CD8-positive, alpha-beta memory T cell (primary cell): ENCODE measurements at regions not wholly inside any gene's neighbourhood (a gene's known extent, or its start where the extent isn't known, plus 50 kb on each side); places are given as distances from the start of the nearest gene placed in this dataset.

ENCODE experiments used
- CTCF ChIA-PET: fragments of 350-600 bp; sonication (Branson Sonifier 250); formaldehyde crosslinking; loops from one replicate; lab custom pipeline; 2021; ENCODE audit warnings: antibody characterized with exemption; lab: Charles Lee
- POLR2A ChIA-PET: fragments of 350-600 bp; sonication (Branson Sonifier 250); formaldehyde crosslinking; loops from one replicate; lab custom pipeline; 2021; ENCODE audit warnings: antibody characterized with exemption; lab: Charles Lee
- DNase-seq, 5 donors: peaks; one replicate each; pipeline versions ENCODE4 v3.0.0 to v3.0.0-alpha.2; 2020 to 2022; ENCODE audit warnings: mixed read lengths in 1 of 5
- H3K27ac ChIP-seq: one replicate; pipeline ENCODE4 v1.7.0; 2013; ENCODE audit warnings: low read depth, mild to moderate bottlenecking, low read length, moderate library complexity
- H3K27me3 ChIP-seq: 2 replicates; pipeline ENCODE4 v1.7.0; 2013; ENCODE audit warnings: low read length, mild to moderate bottlenecking; ENCODE audit not compliant: insufficient read depth, poor library complexity, severe bottlenecking
- H3K36me3 ChIP-seq: 2 replicates; pipeline ENCODE4 v1.7.0; 2013; ENCODE audit warnings: mild to moderate bottlenecking, low read length, moderate library complexity; ENCODE audit not compliant: insufficient read depth
- H3K4me1 ChIP-seq: 2 replicates; pipeline ENCODE4 v1.7.0; 2013; ENCODE audit warnings: mild to moderate bottlenecking, low read length, moderate library complexity; ENCODE audit not compliant: insufficient read depth
- H3K4me3 ChIP-seq: 2 replicates; pipeline ENCODE4 v1.7.0; 2013; ENCODE audit warnings: mild to moderate bottlenecking, low read length
- H3K9me3 ChIP-seq: 2 replicates; pipeline ENCODE4 v1.7.0; 2013; ENCODE audit warnings: mild to moderate bottlenecking, low read length
- H3K27ac Mint-ChIP-seq, 8 donors: one replicate each; pipeline ENCODE4 v1.8.0; 2020 to 2021; ENCODE audit warnings: mixed read lengths in 8 of 8, mild to moderate bottlenecking in 6 of 8, inconsistent platforms in 3 of 8, moderate library complexity in 3 of 8
- H3K27me3 Mint-ChIP-seq, 2 donors: one replicate each; pipeline ENCODE4 v1.8.0; 2020 to 2021; ENCODE audit warnings: mixed read lengths in 2 of 2, mild to moderate bottlenecking in 1 of 2, moderate library complexity in 1 of 2
- H3K36me3 Mint-ChIP-seq, 3 donors: one replicate each; pipeline ENCODE4 v1.8.0; 2020 to 2021; ENCODE audit warnings: mixed read lengths in 3 of 3, inconsistent platforms in 1 of 3, mild to moderate bottlenecking in 1 of 3
- H3K4me1 Mint-ChIP-seq, 3 donors: one replicate each; pipeline ENCODE4 v1.8.0; 2020 to 2021; ENCODE audit warnings: mixed read lengths in 3 of 3, inconsistent platforms in 1 of 3, mild to moderate bottlenecking in 1 of 3
- H3K4me3 Mint-ChIP-seq, 7 donors: one replicate each; pipeline ENCODE4 v1.8.0; 2020 to 2021; ENCODE audit warnings: mixed read lengths in 7 of 7, mild to moderate bottlenecking in 6 of 7, moderate library complexity in 4 of 7, inconsistent platforms in 2 of 7
- H3K9me3 Mint-ChIP-seq, 5 donors: one replicate each; pipeline ENCODE4 v1.8.0; 2020 to 2022; ENCODE audit warnings: mixed read lengths in 5 of 5, mild to moderate bottlenecking in 3 of 5, moderate library complexity in 2 of 5, inconsistent platforms in 1 of 5

- Histone ChIP-seq H3K27me3 (no peaks in the 10 kb centered on the region), H3K9me3 (no peaks in the 10 kb centered on the region), H3K36me3 (no peaks in the 10 kb centered on the region), H3K27ac (no peak overlapping the region), H3K4me3 (no peak overlapping the region), H3K4me1 (no peaks in the 10 kb centered on the region)
- H3K4me1 Mint-ChIP-seq, result no peaks in the 10 kb centered on the region
- H3K4me3 Mint-ChIP-seq, result no peak overlapping the region
- CTCF ChIA-PET, result no interaction called here
- H3K36me3 Mint-ChIP-seq, result no peaks in the 10 kb centered on the region
- no peak for DNase-seq
- H3K9me3 Mint-ChIP-seq, result peaks cover 10 to 17% (median 13%) of the 10 kb centered on the region in 5 donors
- H3K27ac Mint-ChIP-seq, result no peak overlapping the region
- no peaks in the 10 kb centered on the region for H3K27me3 Mint-ChIP-seq
- POLR2A ChIA-PET, result no interaction called here
These were observed 821.9 kb downstream of the TDRD15 start for GRCh38 chr2:21945658-21946057.

- no peaks in the 10 kb centered on the region for H3K4me1 ChIP-seq
- no peaks in the 10 kb centered on the region for H3K4me1 Mint-ChIP-seq
- no peak overlapping the region for H3K4me3 ChIP-seq
- H3K36me3 ChIP-seq, result no peaks in the 10 kb centered on the region
- H3K27me3 Mint-ChIP-seq, result no peaks in the 10 kb centered on the region
- peaks cover 8 to 18% (median 16%) of the 10 kb centered on the region in 5 donors for H3K9me3 Mint-ChIP-seq
- no peaks in the 10 kb centered on the region for H3K36me3 Mint-ChIP-seq
- ChIA-PET POLR2A (no interaction called here), CTCF (no interaction called here)
- H3K4me3 Mint-ChIP-seq, result no peak overlapping the region
- no peak for DNase-seq
- no peaks in the 10 kb centered on the region for H3K9me3 ChIP-seq
- H3K27ac Mint-ChIP-seq, result no peak overlapping the region
- H3K27ac ChIP-seq, result no peak overlapping the region
- no peaks in the 10 kb centered on the region for H3K27me3 ChIP-seq
These were observed 823.3 kb downstream of the TDRD15 start for GRCh38 chr2:21947046-21947445.

DNA sequence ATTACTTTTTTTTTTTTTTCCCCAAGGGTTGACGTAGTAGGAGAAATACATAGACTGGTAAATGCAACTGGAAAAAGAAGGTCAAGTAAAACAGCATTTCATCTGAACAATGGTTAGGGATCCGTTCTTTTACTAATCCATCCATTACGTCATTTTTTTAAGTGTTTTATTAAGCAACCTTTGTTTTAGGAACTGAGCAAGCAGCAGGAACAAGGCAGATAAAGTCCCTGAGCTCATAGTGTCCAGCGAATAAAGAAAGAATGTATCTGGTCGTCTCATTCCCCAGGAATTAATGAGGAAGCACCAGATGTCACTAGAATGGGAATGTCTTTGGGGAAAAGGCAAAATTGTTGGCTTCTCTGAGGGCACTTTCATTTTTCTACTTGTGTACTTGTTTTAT lies 842.4 kb downstream of the TDRD15 start:
- DNase-seq, result no peak
- CTCF ChIA-PET, result no interaction called here
- Mint-ChIP-seq H3K27ac (no peak overlapping the region), H3K27me3 (no peaks in the 10 kb centered on the region), H3K9me3 (peaks cover 0 to 13% (median 6%) of the 10 kb centered on the region in 5 donors), H3K36me3 (no peaks in the 10 kb centered on the region), H3K4me3 (no peak overlapping the region), H3K4me1 (no peaks in the 10 kb centered on the region)
- Histone ChIP-seq H3K9me3 (no peaks in the 10 kb centered on the region), H3K27me3 (no peaks in the 10 kb centered on the region), H3K4me1 (no peaks in the 10 kb centered on the region), H3K36me3 (no peaks in the 10 kb centered on the region), H3K27ac (no peak overlapping the region), H3K4me3 (no peak overlapping the region)
- POLR2A ChIA-PET, result no interaction called here

DNA sequence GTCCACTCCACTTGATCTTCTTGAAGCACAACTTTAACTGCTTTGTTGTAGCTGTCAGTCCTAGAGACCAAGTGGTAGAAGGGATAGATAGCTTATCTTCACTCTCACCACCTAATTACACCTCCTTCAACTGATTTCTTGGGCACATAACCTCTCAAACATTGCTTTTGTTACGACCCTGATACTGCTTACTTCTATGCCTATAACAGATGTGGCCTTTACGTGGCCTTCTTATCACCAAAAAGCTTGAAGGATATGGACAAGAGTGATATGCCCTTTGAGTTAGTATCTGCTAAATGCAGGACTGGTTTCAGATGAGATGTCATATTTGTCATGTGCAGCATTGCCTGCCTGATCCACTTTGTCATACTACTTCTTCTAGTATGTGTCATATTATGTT lies 847.2 kb downstream of the TDRD15 start:
- Mint-ChIP-seq H3K9me3 (peaks cover 0 to 25% (median 9%) of the 10 kb centered on the region in 5 donors), H3K36me3 (no peaks in the 10 kb centered on the region), H3K4me1 (no peaks in the 10 kb centered on the region), H3K27me3 (no peaks in the 10 kb centered on the region), H3K27ac (no peak overlapping the region), H3K4me3 (no peak overlapping the region)
- no peaks in the 10 kb centered on the region for H3K36me3 ChIP-seq
- H3K4me1 ChIP-seq, result no peaks in the 10 kb centered on the region
- H3K9me3 ChIP-seq, result no peaks in the 10 kb centered on the region
- DNase-seq, result no peak
- ChIA-PET CTCF (no interaction called here), POLR2A (no interaction called here)
- H3K4me3 ChIP-seq, result no peak overlapping the region
- no peak overlapping the region for H3K27ac ChIP-seq
- no peaks in the 10 kb centered on the region for H3K27me3 ChIP-seq

DNA sequence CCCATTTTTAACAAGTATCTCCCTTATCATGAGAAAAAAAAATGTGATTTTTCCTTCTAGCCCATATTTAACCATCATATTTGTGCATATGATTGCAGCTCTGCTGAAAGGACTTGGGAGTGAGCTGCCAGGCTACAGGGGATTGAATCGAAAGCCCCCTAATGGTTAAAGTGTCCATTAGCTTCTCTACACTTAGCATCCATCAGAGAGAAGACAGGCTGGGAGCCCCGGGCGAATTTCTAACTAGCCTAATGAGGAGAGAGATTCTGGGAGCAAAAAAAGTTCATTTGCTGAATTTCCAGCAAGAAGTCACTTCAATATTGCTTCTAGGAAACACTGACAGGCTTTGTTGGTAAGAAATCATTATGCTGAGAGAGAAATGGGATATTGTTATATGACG lies 848.8 kb downstream of the TDRD15 start:
- no peak overlapping the region for H3K27ac Mint-ChIP-seq
- no peak for DNase-seq
- CTCF ChIA-PET, result no interaction called here
- POLR2A ChIA-PET, result no interaction called here
- no peak overlapping the region for H3K4me3 Mint-ChIP-seq
- H3K9me3 Mint-ChIP-seq, result peaks cover 0 to 30% (median 9%) of the 10 kb centered on the region in 5 donors
- H3K36me3 Mint-ChIP-seq, result no peaks in the 10 kb centered on the region
- Histone ChIP-seq H3K36me3 (no peaks in the 10 kb centered on the region), H3K4me3 (no peak overlapping the region), H3K27me3 (no peaks in the 10 kb centered on the region), H3K4me1 (no peaks in the 10 kb centered on the region), H3K9me3 (no peaks in the 10 kb centered on the region), H3K27ac (no peak overlapping the region)
- no peaks in the 10 kb centered on the region for H3K4me1 Mint-ChIP-seq
- H3K27me3 Mint-ChIP-seq, result no peaks in the 10 kb centered on the region

DNA sequence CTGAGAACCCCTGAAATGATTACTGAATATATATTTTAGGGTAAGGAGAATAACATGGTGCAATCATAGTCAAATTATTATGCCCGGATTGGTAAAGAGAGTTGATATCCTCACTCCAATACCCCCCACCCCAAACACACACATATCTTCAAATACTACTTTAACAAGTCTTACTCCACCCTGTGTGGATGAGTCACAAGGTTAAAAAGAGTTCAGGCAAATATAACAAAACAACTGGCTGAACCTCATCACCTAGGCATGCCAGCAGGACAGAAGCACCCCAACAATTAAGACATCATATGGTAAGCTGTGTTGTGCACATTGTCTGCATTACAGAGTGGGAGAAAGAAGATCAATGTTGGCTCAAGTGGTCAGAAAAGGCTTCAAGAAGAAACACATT lies 857.4 kb downstream of the TDRD15 start:
- peaks cover 0 to 2% of the 10 kb centered on the region in 2 donors for H3K27me3 Mint-ChIP-seq
- ChIA-PET POLR2A (no interaction called here), CTCF (no interaction called here)
- Histone ChIP-seq H3K4me1 (no peaks in the 10 kb centered on the region), H3K9me3 (no peaks in the 10 kb centered on the region), H3K27me3 (no peaks in the 10 kb centered on the region), H3K36me3 (no peaks in the 10 kb centered on the region), H3K27ac (no peak overlapping the region), H3K4me3 (no peak overlapping the region)
- no peak for DNase-seq
- no peak overlapping the region for H3K27ac Mint-ChIP-seq
- H3K9me3 Mint-ChIP-seq, result peaks cover 6 to 27% (median 17%) of the 10 kb centered on the region in 5 donors
- peaks cover 0 to 1% (median 0%) of the 10 kb centered on the region in 3 donors for H3K36me3 Mint-ChIP-seq
- H3K4me1 Mint-ChIP-seq, result no peaks in the 10 kb centered on the region
- H3K4me3 Mint-ChIP-seq, result no peak overlapping the region

- CTCF ChIA-PET, result no interaction called here
- Histone ChIP-seq H3K27ac (no peak overlapping the region), H3K36me3 (no peaks in the 10 kb centered on the region), H3K9me3 (peaks cover 6% of the 10 kb centered on the region), H3K27me3 (no peaks in the 10 kb centered on the region), H3K4me1 (no peaks in the 10 kb centered on the region), H3K4me3 (no peak overlapping the region)
- Mint-ChIP-seq H3K36me3 (peaks cover 0 to 2% (median 0%) of the 10 kb centered on the region in 3 donors), H3K27ac (no peak overlapping the region), H3K4me1 (no peaks in the 10 kb centered on the region), H3K9me3 (peaks cover 17 to 41% (median 28%) of the 10 kb centered on the region in 5 donors), H3K4me3 (no peak overlapping the region), H3K27me3 (no peaks in the 10 kb centered on the region)
- DNase-seq, result no peak
- POLR2A ChIA-PET, result no interaction called here
These were observed 869.2 kb downstream of the TDRD15 start for GRCh38 chr2:21993002-21993401.

DNA sequence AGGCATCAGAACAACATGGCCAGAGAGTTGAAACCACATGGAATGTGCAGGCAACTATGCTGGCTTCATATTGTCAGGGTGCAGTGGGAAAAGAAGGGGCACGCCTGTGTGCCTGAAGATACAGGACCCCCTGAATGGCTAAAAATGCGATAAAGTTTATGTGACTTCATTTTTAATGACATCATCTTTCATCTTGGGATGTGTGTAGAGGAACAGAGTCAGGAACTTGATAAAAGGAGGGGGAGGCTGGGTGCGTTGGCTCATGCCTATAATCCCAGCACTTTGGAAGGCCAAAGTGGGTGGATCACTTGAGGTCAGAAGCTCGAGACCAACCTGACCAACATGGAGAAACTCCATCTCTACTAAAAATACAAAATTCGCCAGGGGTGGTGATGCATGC lies 872.6 kb downstream of the TDRD15 start:
- H3K27me3 ChIP-seq, result no peaks in the 10 kb centered on the region
- H3K36me3 Mint-ChIP-seq, result no peaks in the 10 kb centered on the region
- ChIA-PET POLR2A (no interaction called here), CTCF (no interaction called here)
- no peak overlapping the region for H3K4me3 Mint-ChIP-seq
- H3K4me3 ChIP-seq, result no peak overlapping the region
- H3K9me3 ChIP-seq, result peaks cover 6% of the 10 kb centered on the region
- no peaks in the 10 kb centered on the region for H3K27me3 Mint-ChIP-seq
- no peak overlapping the region for H3K27ac Mint-ChIP-seq
- no peaks in the 10 kb centered on the region for H3K36me3 ChIP-seq
- H3K27ac ChIP-seq, result no peak overlapping the region
- DNase-seq, result no peak
- peaks cover 18 to 40% (median 23%) of the 10 kb centered on the region in 5 donors for H3K9me3 Mint-ChIP-seq
- no peaks in the 10 kb centered on the region for H3K4me1 ChIP-seq
- no peaks in the 10 kb centered on the region for H3K4me1 Mint-ChIP-seq

- Histone ChIP-seq H3K27ac (no peak overlapping the region), H3K27me3 (no peaks in the 10 kb centered on the region), H3K4me1 (no peaks in the 10 kb centered on the region), H3K9me3 (peaks cover 6% of the 10 kb centered on the region), H3K36me3 (no peaks in the 10 kb centered on the region), H3K4me3 (no peak overlapping the region)
- Mint-ChIP-seq H3K4me3 (no peak overlapping the region), H3K4me1 (no peaks in the 10 kb centered on the region), H3K9me3 (peaks cover 9 to 41% (median 11%) of the 10 kb centered on the region in 5 donors), H3K27me3 (no peaks in the 10 kb centered on the region), H3K36me3 (no peaks in the 10 kb centered on the region), H3K27ac (no peak overlapping the region)
- CTCF ChIA-PET, result no interaction called here
- DNase-seq, result no peak
- POLR2A ChIA-PET, result no interaction called here
These were observed 875.8 kb downstream of the TDRD15 start for GRCh38 chr2:21999522-21999921.
